GM19351 (cell line): ENCODE measurements at regions not wholly inside any gene's neighbourhood (a gene's known extent, or its start where the extent isn't known, plus 50 kb on each side); places are given as distances from the start of the nearest gene placed in this dataset.
"Not testable (repeated sequence)": the region's sequence is repeated elsewhere in the genome, so short reads cannot be mapped to it uniquely, and the experiment has no call there.

ENCODE experiments used
- ATAC-seq: cut with Tn5 transposase; IDR thresholded peaks from one replicate; pipeline ENCODE4 v1.9.1; 2021; ENCODE audit warnings: mild to moderate bottlenecking, moderate library complexity; ENCODE audit not compliant: unreplicated experiment

DNA sequence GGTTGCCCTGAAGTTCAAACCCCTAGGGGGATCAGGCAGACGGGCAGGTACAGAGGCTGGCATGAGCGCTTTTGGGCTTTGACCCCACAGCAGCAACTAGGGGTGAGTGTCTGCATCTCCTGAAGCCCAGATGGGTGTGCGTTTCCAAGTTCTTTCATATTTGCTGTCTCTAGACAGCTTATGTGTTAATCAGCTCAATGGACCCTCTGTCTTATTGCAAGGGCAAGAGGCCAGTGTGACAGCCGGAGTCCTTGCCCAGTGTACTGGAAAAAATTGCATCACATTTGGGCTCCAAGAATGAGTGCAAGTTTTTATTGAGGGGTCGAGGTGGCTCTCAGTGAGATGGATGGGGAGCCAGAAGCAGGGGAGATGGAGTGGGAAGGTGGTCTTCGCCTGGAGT, 1863.7 kb upstream of the RAG2 start:
- ATAC-seq = no peak

GRCh38 chr11:38460896-38461295, 1862.9 kb upstream of the RAG2 start:
- ATAC-seq = no peak

DNA sequence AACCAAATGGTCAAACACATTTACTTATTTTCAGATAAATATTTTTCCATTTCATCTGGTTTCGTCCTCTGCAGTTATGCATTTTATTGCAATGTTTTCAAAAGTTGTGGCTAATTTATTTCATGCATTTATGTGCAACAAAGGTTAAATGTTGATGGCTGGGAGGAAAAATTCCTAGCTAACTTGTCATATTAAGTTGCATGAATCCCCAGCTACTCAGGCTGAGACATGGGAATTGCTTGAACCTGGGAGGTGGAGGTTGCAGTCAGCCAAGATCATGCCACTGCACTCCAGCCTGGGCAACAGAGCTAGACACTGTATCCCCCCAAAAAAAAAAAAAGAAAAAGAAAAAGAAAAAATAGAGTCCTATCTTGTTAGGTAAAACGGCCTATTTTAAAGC, 1862.4 kb upstream of the RAG2 start:
- ATAC-seq = no peak

DNA sequence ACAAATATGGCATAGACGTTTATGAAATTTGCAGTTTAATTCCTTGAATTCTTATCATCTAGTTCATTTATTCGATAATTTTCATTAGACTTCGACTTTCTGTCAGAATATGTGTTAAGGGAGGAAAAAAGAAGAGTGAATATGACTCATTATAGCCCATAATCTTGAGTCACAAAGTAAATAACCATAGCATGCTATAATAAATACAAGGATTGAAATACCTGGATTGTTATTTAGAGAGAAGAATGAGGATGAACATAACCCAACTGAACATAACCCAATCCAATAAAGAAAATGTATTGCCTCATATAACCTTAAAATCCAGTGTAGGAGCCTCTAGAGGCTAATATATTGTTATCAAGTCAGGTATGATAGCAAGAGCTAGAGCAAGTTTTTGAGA, 1858.3 kb upstream of the RAG2 start:
- ATAC-seq = no peak

GRCh38 chr11:38448284-38448683, 1850.2 kb upstream of the RAG2 start:
- no peak for ATAC-seq

GRCh38 chr11:38446336-38446735, 1848.3 kb upstream of the RAG2 start:
- ATAC-seq = no peak

DNA sequence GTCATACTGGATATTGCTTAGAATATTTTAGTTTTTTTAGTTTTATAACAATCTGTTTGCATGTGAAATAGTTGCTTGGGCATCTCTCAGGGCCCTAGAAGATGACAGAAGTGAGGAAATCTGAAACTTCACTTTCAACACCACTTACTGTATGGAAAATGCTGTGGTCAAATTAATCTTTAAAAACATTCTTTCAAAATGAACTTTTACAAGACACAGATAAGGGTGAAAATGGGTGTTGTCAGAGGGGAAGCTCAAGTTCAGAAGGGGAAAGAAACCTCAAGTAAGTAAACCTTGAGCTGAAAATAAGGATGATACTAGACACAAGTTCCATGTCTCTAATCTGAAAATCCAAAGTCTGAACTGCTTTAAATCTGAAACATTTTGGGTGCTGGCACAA, 1840.1 kb upstream of the RAG2 start:
- ATAC-seq = no peak

- no peak for ATAC-seq
These were observed 1827.5 kb upstream of the RAG2 start for GRCh38 chr11:38425578-38425977.

GRCh38 chr11:38423042-38423441, 1825.0 kb upstream of the RAG2 start:
- no peak for ATAC-seq

DNA sequence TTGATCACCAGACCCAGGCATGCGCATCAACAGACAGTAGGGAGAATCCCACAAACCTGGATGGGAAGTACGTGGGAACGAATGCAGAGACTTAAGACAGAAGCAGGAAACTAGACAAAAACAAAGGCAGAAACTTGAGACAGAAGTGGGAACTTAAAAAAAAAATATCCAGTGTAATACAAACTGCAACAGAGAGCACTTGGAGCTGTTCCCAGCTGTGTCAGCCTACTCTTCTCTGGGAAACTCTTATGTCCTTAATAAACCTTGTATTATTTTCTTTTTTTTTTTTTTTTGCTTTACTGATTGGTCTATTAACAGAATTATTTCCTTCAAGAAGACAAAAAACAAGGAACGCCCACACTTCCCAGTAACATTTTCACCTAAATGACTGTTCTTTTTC, 1818.1 kb upstream of the RAG2 start:
- ATAC-seq = no peak

DNA sequence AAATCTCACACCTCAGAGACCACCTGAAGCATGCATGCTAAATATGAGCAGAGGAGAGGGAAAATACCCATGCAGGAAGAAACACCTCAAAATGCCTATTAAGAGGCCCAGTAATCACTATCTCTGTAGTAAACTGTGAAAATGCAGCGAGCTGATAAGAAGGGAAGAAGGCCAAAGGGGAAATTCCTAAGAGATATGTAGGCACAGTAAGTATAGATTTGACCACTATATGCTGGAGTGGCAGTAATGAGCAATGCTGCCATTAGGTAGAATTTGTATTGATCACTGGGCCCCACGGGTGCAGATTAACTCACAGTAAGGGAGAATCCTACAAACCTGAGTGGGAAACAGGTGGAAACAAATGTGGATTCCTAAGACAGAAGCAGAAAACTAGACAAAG, 1813.1 kb upstream of the RAG2 start:
- ATAC-seq = no peak

- no peak for ATAC-seq
These were observed 1804.0 kb upstream of the RAG2 start for GRCh38 chr11:38402063-38402462.

DNA sequence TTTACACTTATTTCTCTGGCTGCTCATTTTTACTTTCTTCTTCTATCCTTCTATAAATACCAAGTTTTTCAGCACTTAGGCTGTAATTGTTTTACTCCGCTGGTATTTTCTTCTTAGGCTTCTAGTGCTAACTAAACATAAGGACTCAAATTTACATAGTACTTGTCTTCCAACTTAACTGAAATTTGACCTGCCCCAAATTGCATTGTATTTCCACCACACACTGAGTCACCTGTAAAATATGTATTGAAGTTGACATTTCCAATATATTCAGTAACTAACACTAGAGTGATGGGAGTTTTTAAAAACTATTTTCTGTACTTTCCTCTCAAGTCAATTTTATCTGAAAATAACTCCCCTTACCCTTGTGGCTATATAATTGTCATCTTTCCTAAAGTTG, 1794.1 kb upstream of the RAG2 start:
- ATAC-seq = no peak

DNA sequence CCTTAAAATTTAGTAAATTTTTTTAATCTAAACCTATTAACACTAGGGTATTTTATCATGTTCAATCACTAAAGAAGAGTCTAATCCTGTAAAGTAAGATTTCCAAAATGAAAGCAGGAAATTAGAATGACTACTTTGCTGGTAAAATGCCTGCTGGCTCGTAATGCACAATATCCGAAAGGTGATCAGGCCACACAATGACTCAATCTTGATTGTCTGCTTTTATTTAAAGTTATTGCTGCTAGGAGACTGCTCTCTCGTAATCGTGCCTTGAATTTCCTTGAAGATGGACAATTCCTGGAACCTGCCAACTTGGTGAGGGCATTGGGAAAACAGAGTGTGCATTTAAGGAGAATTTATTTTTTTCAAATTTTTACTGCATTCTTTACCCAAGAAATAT, 1786.5 kb upstream of the RAG2 start:
- ATAC-seq = no peak

- no peak for ATAC-seq
These were observed 1767.2 kb upstream of the RAG2 start for GRCh38 chr11:38365274-38365673.

DNA sequence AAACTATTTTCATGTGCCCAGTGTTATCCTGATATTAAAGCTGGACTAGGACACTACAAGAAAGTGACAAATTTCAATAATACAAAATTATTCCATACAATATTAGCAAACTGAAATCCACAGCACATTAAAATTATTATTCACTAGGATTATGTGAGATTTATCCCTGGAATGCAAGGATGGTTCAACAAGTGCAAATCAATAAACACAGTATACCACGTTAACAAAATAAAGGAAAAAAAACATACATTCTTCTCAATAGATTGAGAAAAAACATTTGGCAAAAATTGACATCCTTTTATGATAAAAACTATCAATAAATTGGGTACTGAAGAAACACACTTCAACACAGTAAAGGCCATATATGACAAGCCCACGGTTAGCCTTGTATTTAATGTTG, 1758.2 kb upstream of the RAG2 start:
- no peak for ATAC-seq

DNA sequence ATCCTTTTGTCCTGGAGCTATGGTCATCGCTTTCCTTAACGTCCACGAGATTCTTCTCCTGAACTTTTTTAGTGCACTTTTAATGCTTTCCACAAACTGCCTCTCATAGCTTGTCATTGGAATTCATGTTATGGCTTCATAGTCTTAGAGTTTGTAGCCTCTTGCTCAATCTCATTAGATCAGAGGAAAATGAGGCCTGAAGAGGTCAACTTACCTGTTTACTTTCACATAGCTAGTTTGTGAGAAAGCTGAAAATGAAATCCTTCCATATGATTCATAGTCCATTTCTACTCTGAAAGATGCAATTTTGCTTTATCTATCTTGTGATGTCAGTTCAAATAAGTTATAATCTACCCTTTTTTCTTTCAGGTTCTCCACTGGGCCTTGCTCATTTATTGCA, 1747.2 kb upstream of the RAG2 start:
- ATAC-seq = no peak

GRCh38 chr11:38341612-38342011, 1743.6 kb upstream of the RAG2 start:
- ATAC-seq = not testable (repeated sequence)

GRCh38 chr11:38339835-38340440, 1741.9 kb upstream of the RAG2 start:
- ATAC-seq = no peak

DNA sequence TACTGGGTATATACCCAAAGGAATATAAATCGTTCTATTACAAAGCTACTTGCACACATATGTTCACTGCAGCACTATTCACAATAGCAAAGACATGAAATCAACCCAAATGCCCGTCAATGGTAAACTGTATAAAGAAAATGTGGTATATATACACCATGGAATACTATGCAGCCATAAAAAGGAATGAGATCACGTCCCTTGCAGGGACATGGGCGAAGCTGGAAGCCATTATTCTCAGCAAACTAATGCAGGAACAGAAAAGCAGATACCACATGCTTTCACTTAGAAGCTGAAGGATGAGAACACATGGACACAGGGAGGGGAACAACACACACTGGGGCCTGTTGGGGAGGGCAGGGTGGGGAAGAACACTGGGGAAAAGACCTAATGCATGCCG, 1740.0 kb upstream of the RAG2 start:
- ATAC-seq = not testable (repeated sequence)

GRCh38 chr11:38332046-38332445, 1734.0 kb upstream of the RAG2 start:
- no peak for ATAC-seq

- no peak for ATAC-seq
These were observed 1732.5 kb upstream of the RAG2 start for GRCh38 chr11:38330578-38330977.

DNA sequence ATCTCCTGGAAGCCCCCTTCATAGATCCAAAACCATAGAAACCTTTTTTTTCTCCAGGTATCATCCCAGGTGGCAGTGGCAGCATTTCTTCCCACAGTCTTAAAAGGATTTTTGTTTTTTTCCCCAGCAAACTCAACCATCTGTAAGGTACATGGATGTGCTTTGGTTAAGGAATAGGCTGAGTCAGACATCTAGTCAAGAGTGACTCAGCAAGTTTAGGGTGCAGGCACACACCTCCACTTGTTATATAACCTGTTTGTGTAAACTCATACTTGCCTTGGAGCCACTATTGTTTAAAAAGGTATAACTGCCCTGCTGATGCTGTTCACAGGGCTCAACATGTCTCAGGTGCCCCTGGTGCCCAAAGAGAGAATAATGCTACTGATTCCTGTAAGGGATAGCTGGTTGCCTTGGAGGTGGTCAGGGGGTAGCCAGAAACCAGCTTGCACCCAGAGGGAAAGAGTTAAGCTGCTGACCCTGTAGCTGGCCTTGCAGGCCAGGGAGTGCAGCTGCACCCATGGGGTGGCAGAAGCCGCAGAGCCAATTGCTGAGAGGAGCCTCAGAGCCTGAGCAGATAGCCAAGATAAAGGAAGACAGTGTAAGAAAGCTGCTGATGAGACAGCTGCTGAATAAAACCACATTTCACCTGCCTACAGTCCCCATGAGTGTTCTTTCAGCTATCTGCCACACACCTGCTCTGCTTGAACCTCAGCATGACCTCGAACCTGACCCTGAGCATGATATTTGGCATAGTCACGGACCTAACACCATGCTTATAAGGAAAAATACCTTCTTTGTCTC, 1726.1 kb upstream of the RAG2 start:
- ATAC-seq = no peak
